H1 (cell line): ENCODE measurements at regions not wholly inside any gene's neighbourhood (a gene's known extent, or its start where the extent isn't known, plus 50 kb on each side); places are given as distances from the start of the nearest gene placed in this dataset.

ENCODE experiments used
- CTCF ChIA-PET: fragments of 300-600 bp; sonication (Branson Sonifier 250); formaldehyde crosslinking; loops from one replicate; lab custom pipeline; 2021; ENCODE audit not compliant: partially characterized antibody; lab: Charles Lee
- POLR2A ChIA-PET: fragments of 300-600 bp; sonication (Branson Sonifier 250); formaldehyde crosslinking; loops from one replicate; lab custom pipeline; 2021; ENCODE audit warnings: inconsistent platforms; ENCODE audit not compliant: partially characterized antibody; lab: Charles Lee
- DNase-seq, 2 experiments: peaks; one replicate each; pipeline versions ENCODE4 v3.0.0 to v3.0.0-alpha.2; 2010 to 2022; ENCODE audit warnings: low spot score in 2 of 2, low read depth in 1 of 2, mixed read lengths in 1 of 2
- FAIRE-seq: peaks from 2 replicates; lab custom pipeline; 2011; peaks lifted over from hg19 to GRCh38; lab: Jason Lieb, UNC
- H2AFZ ChIP-seq: 2 replicates; pipeline ENCODE4 v1.8.1; 2012; ENCODE audit warnings: low read length, inconsistent platforms
- H2AK5ac ChIP-seq: 2 replicates; pipeline ENCODE4 v1.6.1; 2013; ENCODE audit warnings: low read depth, low read length
- H2BK120ac ChIP-seq: replicated peaks from 2 replicates; pipeline ENCODE3; 2013; ENCODE audit warnings: low read depth, low read length, inconsistent platforms
- H2BK12ac ChIP-seq: 2 replicates; pipeline ENCODE4 v1.6.1; 2013; ENCODE audit warnings: low read depth, low read length
- H2BK15ac ChIP-seq: 2 replicates; pipeline ENCODE4 v1.6.1; 2013; ENCODE audit warnings: low read length
- H2BK20ac ChIP-seq: 2 replicates; pipeline ENCODE4 v1.6.1; 2013; ENCODE audit warnings: low read length
- H2BK5ac ChIP-seq: 2 replicates; pipeline ENCODE4 v1.6.1; 2013; ENCODE audit warnings: low read depth, low read length
- H3K14ac ChIP-seq: 2 replicates; pipeline ENCODE4 v1.6.1; 2013; ENCODE audit warnings: inconsistent platforms; ENCODE audit not compliant: insufficient read length
- H3K18ac ChIP-seq: 2 replicates; pipeline ENCODE4 v1.6.1; 2013; ENCODE audit warnings: low read length; ENCODE audit errors: extremely low read depth
- H3K23ac ChIP-seq: 2 replicates; pipeline ENCODE4 v1.6.1; 2013; ENCODE audit warnings: inconsistent platforms; ENCODE audit not compliant: insufficient read length
- H3K23me2 ChIP-seq: 2 replicates; pipeline ENCODE4 v1.6.1; 2013; ENCODE audit warnings: low read depth, low read length
- H3K27ac ChIP-seq: 2 replicates; pipeline ENCODE4 v1.6.1; 2011; ENCODE audit warnings: low read depth, low read length, inconsistent platforms
- H3K27me3 ChIP-seq, 4 experiments: replicated peaks in 1 of 4; 1 replicate in 1 of 4; 2 replicates in 3 of 4; pipeline versions ENCODE4 v1.6.1 to v1.8.1; 2011 to 2013; ENCODE audit warnings: low read length in 3 of 4, mild to moderate bottlenecking in 3 of 4, inconsistent platforms in 2 of 4, mixed read lengths in 2 of 4, moderate library complexity in 1 of 4; ENCODE audit not compliant: control insufficient read depth in 3 of 4, insufficient read depth in 3 of 4; ENCODE audit errors: extremely low read depth in 1 of 4
- H3K36me3 ChIP-seq, 4 experiments: 2 replicates each; pipeline versions ENCODE4 v1.6.1 to v1.8.1; 2011 to 2013; ENCODE audit warnings: mild to moderate bottlenecking in 4 of 4, low read length in 3 of 4, moderate library complexity in 2 of 4, control low read depth in 1 of 4, inconsistent platforms in 1 of 4; ENCODE audit not compliant: insufficient read depth in 4 of 4, control insufficient read depth in 2 of 4
- H3K4ac ChIP-seq: replicated peaks from 2 replicates; pipeline ENCODE3; 2013; ENCODE audit warnings: low read length, low read depth, mixed read lengths, inconsistent platforms; ENCODE audit not compliant: insufficient read length
- H3K4me1 ChIP-seq, 4 experiments: replicated peaks in 1 of 4; 1 replicate in 1 of 4; 2 replicates in 3 of 4; pipeline versions ENCODE4 v1.6.1 to v1.8.1; 2011 to 2013; ENCODE audit warnings: low read length in 3 of 4, inconsistent platforms in 2 of 4, mixed read lengths in 1 of 4; ENCODE audit not compliant: insufficient read depth in 4 of 4, control insufficient read depth in 3 of 4
- H3K4me2 ChIP-seq, 2 experiments: 2 replicates each; pipeline versions ENCODE4 v1.6.1 to v1.8.1; 2011 to 2013; ENCODE audit warnings: low read depth in 2 of 2, low read length in 2 of 2, control low read depth in 1 of 2, inconsistent platforms in 1 of 2, mild to moderate bottlenecking in 1 of 2; ENCODE audit not compliant: insufficient read depth in 1 of 2
- H3K4me3 ChIP-seq, 4 experiments: fragments of 200-600, 300-600 bp in 1 of 4; sonication (generic), shearing (Covaris generic), sonication (Bioruptor Twin) in 1 of 4; 2 replicates each; pipeline versions ENCODE4 v1.5.1 to v1.8.1; 2011 to 2016; ENCODE audit warnings: low read length in 4 of 4, low read depth in 3 of 4, control low read depth in 2 of 4, inconsistent platforms in 2 of 4, mild to moderate bottlenecking in 2 of 4, mixed read lengths in 1 of 4, moderate library complexity in 1 of 4; ENCODE audit not compliant: insufficient read depth in 2 of 4; ENCODE audit errors: extremely low read depth in 1 of 4
- H3K56ac ChIP-seq: replicated peaks from 2 replicates; pipeline ENCODE3; 2013; ENCODE audit warnings: low read depth, mild to moderate bottlenecking, mixed read lengths, low read length, inconsistent platforms; ENCODE audit not compliant: insufficient read length
- H3K79me1 ChIP-seq: 2 replicates; pipeline ENCODE4 v1.6.1; 2013; ENCODE audit warnings: low read depth, low read length, control low read depth
- H3K79me2 ChIP-seq, 2 experiments: 2 replicates each; pipeline versions ENCODE4 v1.6.1 to v1.8.1; 2012 to 2013; ENCODE audit warnings: low read length in 2 of 2, mild to moderate bottlenecking in 2 of 2, inconsistent platforms in 1 of 2; ENCODE audit not compliant: insufficient read depth in 2 of 2, control insufficient read depth in 1 of 2
- H3K9ac ChIP-seq, 4 experiments: replicated peaks in 1 of 4; 1 replicate in 1 of 4; 2 replicates in 3 of 4; pipeline versions ENCODE4 v1.6.1 to v1.8.1; 2011 to 2013; ENCODE audit warnings: low read depth in 3 of 4, low read length in 3 of 4, control low read depth in 2 of 4, mild to moderate bottlenecking in 2 of 4, moderate library complexity in 2 of 4, inconsistent platforms in 1 of 4; ENCODE audit errors: extremely low read depth in 1 of 4
- H3K9me3 ChIP-seq, 2 experiments: 2 replicates each; pipeline versions ENCODE4 v1.6.1 to v1.8.1; 2012 to 2013; ENCODE audit warnings: mild to moderate bottlenecking in 2 of 2, moderate library complexity in 2 of 2, control low read depth in 1 of 2, inconsistent platforms in 1 of 2, low read depth in 1 of 2, low read length in 1 of 2, mixed read lengths in 1 of 2; ENCODE audit not compliant: insufficient read depth in 2 of 2
- H4K20me1 ChIP-seq, 2 experiments: replicated peaks in 1 of 2; 2 replicates each; pipeline versions ENCODE3 to v1.8.1; 2011 to 2013; ENCODE audit warnings: inconsistent platforms in 2 of 2, low read length in 2 of 2, mild to moderate bottlenecking in 1 of 2; ENCODE audit not compliant: insufficient read depth in 2 of 2, control insufficient read depth in 1 of 2
- H4K5ac ChIP-seq: 2 replicates; pipeline ENCODE4 v1.6.1; 2013; ENCODE audit warnings: low read length, low read depth, mixed read lengths, inconsistent platforms; ENCODE audit not compliant: insufficient read length
- H4K8ac ChIP-seq: 2 replicates; pipeline ENCODE4 v1.8.0; 2013; ENCODE audit warnings: mild to moderate bottlenecking, moderate library complexity, low read length, inconsistent platforms; ENCODE audit not compliant: insufficient read depth; ENCODE audit errors: extremely low read depth
- H4K91ac ChIP-seq: replicated peaks from 2 replicates; pipeline ENCODE3; 2013; ENCODE audit warnings: low read length, mixed read lengths, inconsistent platforms; ENCODE audit not compliant: insufficient read length
- ASH2L ChIP-seq: fragments of 200-600, 300-600 bp; sonication (generic); IDR thresholded peaks from one replicate; pipeline ENCODE4 v1.7.1; 2017; ENCODE audit warnings: low read length
- BCL11A ChIP-seq, 2 experiments: IDR thresholded peaks; one replicate each; pipeline ENCODE4 v1.6.1; 2011; ENCODE audit warnings: low read depth in 2 of 2, low read length in 2 of 2, mild to moderate bottlenecking in 2 of 2
- CEBPB ChIP-seq: IDR thresholded peaks from 2 replicates; pipeline ENCODE4 v1.6.1; 2012; ENCODE audit warnings: low read depth, low read length
- CREB1 ChIP-seq: IDR thresholded peaks from 2 replicates; pipeline ENCODE4 v1.6.1; 2012; ENCODE audit warnings: inconsistent platforms
- CTCF ChIP-seq, 3 experiments: IDR thresholded peaks; 1 replicate in 2 of 3; 2 replicates in 1 of 3; pipeline versions ENCODE4 v1.5.1 to v1.6.1; 2011; ENCODE audit warnings: low read length in 3 of 3, mild to moderate bottlenecking in 3 of 3, inconsistent platforms in 2 of 3, low read depth in 1 of 3, moderate library complexity in 1 of 3; ENCODE audit not compliant: insufficient read depth in 1 of 3; ENCODE audit errors: control extremely low read depth in 1 of 3
- JUN ChIP-seq: IDR thresholded peaks from 2 replicates; pipeline ENCODE4 v1.6.1; 2011; ENCODE audit warnings: low read depth, mild to moderate bottlenecking, improper control_type of control experiment, low read length
- MAFK ChIP-seq: IDR thresholded peaks from 2 replicates; pipeline ENCODE4 v1.6.1; 2012; ENCODE audit warnings: low read depth, mild to moderate bottlenecking, improper control_type of control experiment, low read length
- NANOG ChIP-seq: IDR thresholded peaks from 2 replicates; pipeline ENCODE4 v1.6.1; 2011; ENCODE audit warnings: low read length, low read depth, mild to moderate bottlenecking, inconsistent platforms; ENCODE audit not compliant: insufficient read depth, poor library complexity, severe bottlenecking
- NRF1 ChIP-seq: IDR thresholded peaks from 2 replicates; pipeline ENCODE4 v1.6.1; 2011; ENCODE audit warnings: mild to moderate bottlenecking, low read depth, low read length, improper control_type of control experiment
- POLR2A ChIP-seq, 2 experiments: IDR thresholded peaks; 1 replicate in 1 of 2; 2 replicates in 1 of 2; pipeline ENCODE4 v1.6.1; 2011; ENCODE audit warnings: low read depth in 2 of 2, low read length in 2 of 2, mild to moderate bottlenecking in 2 of 2; ENCODE audit errors: control extremely low read depth in 1 of 2
- SAP30 ChIP-seq: fragments of 300-600 bp; sonication (generic); IDR thresholded peaks from 2 replicates; pipeline ENCODE4 v1.7.1; 2012; ENCODE audit warnings: low read length, moderate library complexity, mild to moderate bottlenecking, inconsistent platforms; ENCODE audit not compliant: insufficient read depth, insufficient replicate concordance
- WGBS, 2 experiments: shearing (Covaris generic) in 1 of 2; methylation state at CpG; one replicate each; pipeline versions ENCODE4 v1.1.6 to v1.1.7; 2013 to 2015; ENCODE audit warnings: low lambda C conversion rate in 2 of 2, mixed read lengths in 2 of 2, inconsistent platforms in 1 of 2, low coverage in 1 of 2, missing lambda C conversion rate in 1 of 2; ENCODE audit not compliant: insufficient replicate concordance in 2 of 2, insufficient coverage in 1 of 2, insufficient read length in 1 of 2; ENCODE audit errors: extremely low coverage in 1 of 2, missing lambda C conversion rate in 1 of 2; 5-methylcytosine and 5-hydroxymethylcytosine counted together

DNA sequence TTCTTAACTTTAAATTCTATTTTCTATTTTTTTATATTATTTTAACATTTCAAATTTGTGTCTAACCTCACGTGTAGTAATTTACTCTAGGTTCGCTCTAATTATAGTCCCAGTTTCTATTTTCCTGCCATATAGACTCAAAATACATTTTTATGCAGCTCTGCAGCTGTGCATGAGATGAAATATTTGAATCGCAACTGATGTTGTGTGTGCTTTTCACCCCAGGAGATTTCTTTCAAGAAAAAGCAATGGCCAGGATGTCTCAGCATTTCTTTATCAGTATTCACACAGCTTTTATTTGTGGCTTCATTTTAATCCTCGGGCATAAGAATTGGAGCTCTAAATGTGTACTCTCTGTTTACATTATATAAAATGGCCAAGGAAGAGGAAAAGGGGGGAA is 157.6 kb downstream of the HDGFL1 start:
- 80% methylated on average over 4 of the region's 4 CpGs; no CpG with 5 or more reads in 1 of the 2 experiments for WGBS, 2 experiments
- POLR2A ChIA-PET = no interaction called here

More for the DNA sequence above, 157.6 kb downstream of the HDGFL1 start:
- Histone ChIP-seq H3K9ac (no peak overlapping the region), H3K4me1 (no peaks in the 10 kb centered on the region), H3K79me2 (no peaks in the 10 kb centered on the region), H3K14ac (no peak overlapping the region), H2AFZ (no peak overlapping the region), H4K5ac (no peak overlapping the region), H3K79me1 (no peaks in the 10 kb centered on the region), H3K27ac (no peak overlapping the region), H3K18ac (no peak overlapping the region), H2BK120ac (no peak overlapping the region), H3K4ac (no peak overlapping the region), H4K20me1 (no peaks in the 10 kb centered on the region), H3K27me3 (no peaks in the 10 kb centered on the region), H3K9me3 (peaks cover 10 to 14% of the 10 kb centered on the region in 2 experiments; a peak in 2 of 4 replicates), H3K36me3 (no peaks in the 10 kb centered on the region), H3K4me3 (no peak overlapping the region), H2BK15ac (no peak overlapping the region), H3K56ac (no peak overlapping the region), H2BK5ac (no peak overlapping the region), H3K4me2 (no peak overlapping the region), H2BK12ac (no peak overlapping the region), H4K8ac (no peak overlapping the region), H2AK5ac (no peak overlapping the region), H2BK20ac (no peak overlapping the region), H3K23ac (no peak overlapping the region), H4K91ac (no peak overlapping the region), H3K23me2 (no peaks in the 10 kb centered on the region)
- TF ChIP-seq BCL11A (IDR thresholded peaks at IDR 0.05; ENCODE audit: low read depth in 2 of 2, low read length in 2 of 2) = no peak
- no peak for TF ChIP-seq ASH2L
- no peak for TF ChIP-seq MAFK
- no peak for TF ChIP-seq POLR2A (IDR thresholded peaks at IDR 0.05; ENCODE audit: control extremely low read depth in 1 of 2, low read depth in 2 of 2, low read length in 2 of 2)
- no peak for TF ChIP-seq CEBPB
- no peak for TF ChIP-seq JUN
- TF ChIP-seq CTCF (IDR thresholded peaks at IDR 0.05; ENCODE audit: control extremely low read depth in 1 of 3, insufficient read depth in 1 of 3, low read depth in 1 of 3, low read length in 3 of 3) = no peak
- TF ChIP-seq SAP30 = no peak
- TF ChIP-seq NANOG = no peak
- TF ChIP-seq NRF1 = no peak
- TF ChIP-seq CREB1 = no peak
- CTCF ChIA-PET = interaction anchor here (0.6 to 1.5 kb wide), 2 partner anchors 10 to 1908 kb away, joined by 3 to 4 read pairs; no protein-coding TSS in a partner anchor
- FAIRE-seq = no peak
- no peak for DNase-seq
